ENCODE measurements at regions not wholly inside any gene's neighbourhood (a gene's known extent, or its start where the extent isn't known, plus 50 kb on each side); places are given as distances from the start of the nearest gene placed in this dataset.

GRCh38 chr3:181318321-181318720 is 328.8 kb upstream of the DNAJC19 start:
- TF ChIP-seq POLR2A (IDR thresholded peaks at IDR 0.05) (no peak), CTCF (IDR thresholded peaks at IDR 0.05) (no peak)

Data from adrenal gland (tissue), 5 donors.